Right atrium auricular region (tissue), 2 donors: ENCODE measurements at regions not wholly inside any gene's neighbourhood (a gene's known extent, or its start where the extent isn't known, plus 50 kb on each side); places are given as distances from the start of the nearest gene placed in this dataset.

Experiments used
- DNase-seq: peaks from one replicate; pipeline ENCODE4 v3.0.0-alpha.2; 2019; ENCODE audit warnings: low spot score
- H3K27ac ChIP-seq, 2 donors: fragments of 200-600 bp; sonication (generic); 1 replicate in 1 of 2; 2 replicates in 1 of 2; pipeline ENCODE4 v1.5.1; 2016 to 2019
- H3K27me3 ChIP-seq, 2 donors: fragments of 200-600 bp; sonication (generic); one replicate each; pipeline versions ENCODE4 v1.5.1 to v1.6.0; 2017 to 2019
- H3K36me3 ChIP-seq: fragments of 200-600 bp; sonication (generic); one replicate; pipeline ENCODE4 v1.5.1; 2016
- H3K4me1 ChIP-seq, 2 donors: fragments of 200-600 bp; sonication (generic); one replicate each; pipeline versions ENCODE4 v1.5.1 to v1.6.0; 2017 to 2019
- H3K4me3 ChIP-seq, 2 donors: fragments of 200-600 bp; sonication (generic); 1 replicate in 1 of 2; 2 replicates in 1 of 2; pipeline ENCODE4 v1.5.1; 2017 to 2019; ENCODE audit warnings: mild to moderate bottlenecking in 1 of 2, moderate library complexity in 1 of 2
- H3K9me3 ChIP-seq, 2 donors: fragments of 200-600 bp; sonication (generic); one replicate each; pipeline ENCODE4 v1.5.1; 2019
- CTCF ChIP-seq, 2 donors: fragments of 200-600 bp; sonication (generic); IDR thresholded peaks; one replicate each; pipeline ENCODE4 v1.5.1; 2019; ENCODE audit warnings: antibody characterized with exemption in 2 of 2

GRCh38 chr20:22681591-22682248 lies 97.3 kb upstream of the FOXA2 start:
- H3K27ac ChIP-seq: no peak overlapping the region
- TF ChIP-seq CTCF (IDR thresholded peaks at IDR 0.05): no peak
- no peaks in the 10 kb centered on the region for H3K4me1 ChIP-seq
- H3K27me3 ChIP-seq: no peaks in the 10 kb centered on the region
- H3K36me3 ChIP-seq: no peaks in the 10 kb centered on the region
- DNase-seq: peak; percentile 43
- H3K4me3 ChIP-seq: no peak overlapping the region
- peaks cover 0 to 6% of the 10 kb centered on the region in 2 donors for H3K9me3 ChIP-seq

- Histone ChIP-seq H3K27me3 (no peaks in the 10 kb centered on the region), H3K4me3 (no peak overlapping the region), H3K36me3 (no peaks in the 10 kb centered on the region), H3K9me3 (peaks cover 0 to 6% of the 10 kb centered on the region in 2 donors), H3K27ac (no peak overlapping the region), H3K4me1 (no peaks in the 10 kb centered on the region)
- DNase-seq: peak; percentile 26
- no peak for TF ChIP-seq CTCF (IDR thresholded peaks at IDR 0.05)
Measured at GRCh38 chr20:22682381-22682780, 98.0 kb upstream of the FOXA2 start.

GRCh38 chr20:22684072-22684762 lies 99.8 kb upstream of the FOXA2 start:
- Histone ChIP-seq H3K4me1 (no peaks in the 10 kb centered on the region), H3K4me3 (no peak overlapping the region), H3K9me3 (no peaks in the 10 kb centered on the region), H3K27me3 (no peaks in the 10 kb centered on the region), H3K27ac (no peak overlapping the region), H3K36me3 (no peaks in the 10 kb centered on the region)
- DNase-seq: peak; percentile 78
- peak; percentile 68 to 90 for TF ChIP-seq CTCF (IDR thresholded peaks at IDR 0.05)

GRCh38 chr20:22684763-22685443 lies 100.5 kb upstream of the FOXA2 start:
- no peak overlapping the region for H3K27ac ChIP-seq
- no peak for TF ChIP-seq CTCF (IDR thresholded peaks at IDR 0.05)
- no peaks in the 10 kb centered on the region for H3K27me3 ChIP-seq
- no peaks in the 10 kb centered on the region for H3K4me1 ChIP-seq
- peak; percentile 18 for DNase-seq
- H3K36me3 ChIP-seq: no peaks in the 10 kb centered on the region
- no peak overlapping the region for H3K4me3 ChIP-seq
- H3K9me3 ChIP-seq: no peaks in the 10 kb centered on the region

- Histone ChIP-seq H3K36me3 (no peaks in the 10 kb centered on the region), H3K27ac (no peak overlapping the region), H3K4me1 (no peaks in the 10 kb centered on the region), H3K27me3 (no peaks in the 10 kb centered on the region), H3K4me3 (no peak overlapping the region), H3K9me3 (no peaks in the 10 kb centered on the region)
- DNase-seq: no peak
- TF ChIP-seq CTCF (IDR thresholded peaks at IDR 0.05): no peak
Measured at GRCh38 chr20:22686097-22686496, 101.7 kb upstream of the FOXA2 start.
